T-helper 2 cell (primary cell): ENCODE measurements at regions not wholly inside any gene's neighbourhood (a gene's known extent, or its start where the extent isn't known, plus 50 kb on each side); places are given as distances from the start of the nearest gene placed in this dataset.
"Not testable (repeated sequence)": the region's sequence is repeated elsewhere in the genome, so short reads cannot be mapped to it uniquely, and the experiment has no call there.

Experiments used
- DNase-seq, 5 experiments: peaks; one replicate each; pipeline versions ENCODE4 v3.0.0 to v3.0.0-alpha.2; 2012 to 2022

- no peak for DNase-seq
Observed at GRCh38 chr7:113292105-113292504, 173.8 kb upstream of the SMIM30 start.

- no peak for DNase-seq
Observed at GRCh38 chr7:113291058-113291457, 172.7 kb upstream of the SMIM30 start.

GRCh38 chr7:113289140-113289740 is 170.9 kb upstream of the SMIM30 start:
- peak in 1 of 5 experiments; percentile 14 for DNase-seq

GRCh38 chr7:113285411-113285810 is 167.1 kb upstream of the SMIM30 start:
- DNase-seq: no peak

- DNase-seq: no peak
Observed at GRCh38 chr7:113283861-113284260, 165.5 kb upstream of the SMIM30 start.

DNA sequence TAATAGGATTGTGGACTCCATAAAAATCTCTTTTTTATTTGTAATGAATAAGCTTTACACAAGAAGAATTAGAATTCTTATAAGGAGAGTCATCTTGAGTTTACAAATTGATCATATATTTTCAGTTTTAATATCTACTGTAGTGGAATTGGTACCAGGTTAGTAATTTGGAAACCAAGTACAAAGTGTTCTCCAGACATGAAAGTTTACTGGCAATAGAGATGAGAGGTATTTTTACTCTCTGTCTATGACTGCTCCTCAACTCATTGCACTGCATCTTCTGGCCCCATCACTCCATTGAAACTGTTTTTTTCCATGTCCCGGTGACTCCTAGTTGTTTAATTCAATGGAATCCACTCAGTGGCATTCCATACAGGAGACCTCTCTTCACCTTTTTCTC is 164.5 kb upstream of the SMIM30 start:
- DNase-seq: peak in 1 of 5 experiments; percentile 6

DNA sequence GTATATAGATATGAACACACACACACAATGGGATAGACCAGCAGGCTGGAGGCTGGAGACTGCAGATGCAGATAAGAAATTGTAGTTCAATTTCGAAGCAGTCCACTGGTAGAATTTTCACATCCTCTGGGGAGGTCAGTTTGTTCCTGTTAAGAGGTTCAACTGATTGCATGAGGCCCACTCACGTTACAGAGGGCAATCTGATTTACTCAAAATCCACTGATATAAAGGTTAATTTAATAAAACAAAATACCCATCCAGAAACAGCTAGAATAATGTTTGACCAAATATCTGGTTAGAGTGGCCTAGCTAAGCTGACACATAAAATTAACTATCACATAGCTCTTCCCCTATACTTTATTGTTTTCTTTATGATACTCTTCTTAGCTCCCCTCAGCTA is 162.9 kb upstream of the SMIM30 start:
- no peak for DNase-seq

DNA sequence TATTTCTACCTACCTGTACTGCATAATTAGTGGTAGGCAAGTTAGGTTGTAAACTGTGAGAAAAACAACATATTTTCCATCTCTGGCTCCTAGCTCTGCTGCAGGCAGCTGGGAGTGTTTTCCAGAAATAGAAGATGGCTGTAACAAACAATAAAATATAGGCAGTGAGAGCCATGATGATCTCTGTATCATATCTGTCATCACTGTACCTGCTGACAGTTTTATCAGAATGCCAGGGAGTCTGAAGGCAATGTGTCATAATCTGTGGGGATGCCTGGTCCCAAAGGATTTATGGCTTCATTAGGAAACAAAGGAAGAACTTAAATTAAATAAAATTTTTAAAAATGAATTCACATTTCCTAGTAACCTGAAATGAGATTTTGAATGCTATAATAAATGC is 160.9 kb upstream of the SMIM30 start:
- no peak for DNase-seq

GRCh38 chr7:113270790-113271189 is 152.4 kb upstream of the SMIM30 start:
- no peak for DNase-seq

DNA sequence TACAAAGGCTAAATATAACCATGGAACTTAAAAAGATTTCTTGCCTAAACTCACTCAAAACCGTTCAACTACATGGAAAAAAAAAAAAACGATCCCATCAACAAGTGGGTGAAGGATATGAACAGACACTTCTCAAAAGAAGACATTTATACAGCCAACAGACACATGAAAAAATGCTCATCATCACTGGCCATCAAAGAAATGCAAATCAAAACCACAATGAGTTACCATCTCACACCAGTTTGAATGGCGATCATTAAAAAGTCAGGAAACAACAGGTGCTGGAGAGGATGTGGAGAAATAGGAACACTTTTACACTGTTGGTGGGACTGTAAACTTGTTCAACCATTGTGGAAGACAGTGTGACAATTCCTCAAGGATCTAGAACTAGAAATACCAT is 151.2 kb upstream of the SMIM30 start:
- not testable (repeated sequence) for DNase-seq

- DNase-seq: no peak
Observed at GRCh38 chr7:113268757-113269156, 150.4 kb upstream of the SMIM30 start.

- no peak for DNase-seq
Observed at GRCh38 chr7:113267885-113268284, 149.5 kb upstream of the SMIM30 start.

- DNase-seq: no peak
Observed at GRCh38 chr7:113267271-113267670, 148.9 kb upstream of the SMIM30 start.

GRCh38 chr7:113263749-113264148 is 145.4 kb upstream of the SMIM30 start:
- DNase-seq: no peak

- not testable (repeated sequence) for DNase-seq
Observed at GRCh38 chr7:113263215-113263742, 144.9 kb upstream of the SMIM30 start.

DNA sequence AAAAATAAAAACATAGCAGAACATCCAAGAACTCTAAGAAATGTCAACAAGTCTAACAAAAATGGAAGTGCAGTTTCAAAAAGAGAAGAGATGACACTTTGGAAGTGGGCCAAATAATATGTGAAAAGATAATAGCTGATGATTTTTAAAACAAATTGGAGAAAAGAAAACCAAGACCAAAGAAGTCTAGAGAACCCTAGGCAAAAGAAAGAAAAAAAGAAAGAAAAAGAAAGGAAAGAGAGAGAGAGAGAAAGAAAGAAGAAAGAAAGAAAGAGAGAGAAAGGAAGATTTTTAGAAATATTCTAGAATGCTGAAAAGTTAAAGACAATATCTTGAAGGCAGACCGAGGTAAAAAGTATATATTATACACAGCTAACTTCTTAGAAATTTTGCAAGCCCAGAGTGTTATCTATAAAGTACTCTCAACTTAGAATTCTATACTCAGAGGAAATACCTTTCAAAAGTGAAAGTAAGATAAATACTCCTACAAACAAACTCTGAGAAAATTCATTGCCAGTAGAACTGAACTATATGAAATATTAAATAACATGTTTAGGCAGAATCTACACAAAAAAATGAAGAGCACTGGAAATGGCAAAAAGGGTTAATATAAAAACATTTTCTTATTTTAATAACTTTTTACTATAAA is 138.7 kb upstream of the SMIM30 start:
- no peak for DNase-seq

DNA sequence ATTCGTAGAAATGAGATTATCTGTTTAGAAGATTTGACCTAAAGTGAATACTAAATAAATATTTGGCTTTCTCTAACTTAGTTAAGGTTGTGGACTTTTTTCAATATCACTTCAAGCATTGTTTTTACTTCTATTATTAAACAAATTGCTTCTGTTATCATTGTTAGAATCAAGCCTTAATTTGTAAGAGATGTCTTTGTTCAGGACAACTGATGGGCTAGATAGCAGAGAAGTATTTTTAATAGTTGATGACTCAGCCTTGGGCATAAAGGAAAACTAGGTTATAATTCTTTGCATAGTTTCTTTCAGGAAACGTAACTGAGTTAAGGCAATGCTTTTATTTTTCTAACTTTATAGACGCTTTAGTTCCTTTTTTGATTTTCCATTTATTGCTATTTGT is 128.8 kb upstream of the SMIM30 start:
- no peak for DNase-seq

- no peak for DNase-seq
Observed at GRCh38 chr7:113246738-113247137, 128.4 kb upstream of the SMIM30 start.

- no peak for DNase-seq
Observed at GRCh38 chr7:113232885-113233284, 114.5 kb upstream of the SMIM30 start.

DNA sequence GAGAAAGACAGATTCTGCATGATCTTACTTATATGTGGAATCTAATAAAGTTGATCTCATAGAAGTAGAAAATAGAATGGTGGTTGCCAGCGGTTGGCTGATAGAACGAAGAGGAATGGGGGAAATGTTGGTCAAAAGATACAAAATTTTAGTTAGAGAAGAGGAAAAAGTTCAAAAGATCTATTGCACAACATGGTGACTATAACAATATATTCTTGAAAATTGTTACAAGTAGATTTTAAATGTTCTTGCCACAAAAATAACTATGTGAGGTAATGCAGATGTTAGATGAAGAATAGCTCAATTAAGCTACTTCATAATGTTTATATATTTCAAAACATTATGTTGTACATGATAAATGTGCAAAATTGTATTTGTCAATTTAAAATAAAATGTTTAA is 112.3 kb upstream of the SMIM30 start:
- DNase-seq: no peak

GRCh38 chr7:113217314-113217713 is 99.0 kb upstream of the SMIM30 start:
- no peak for DNase-seq

- no peak for DNase-seq
Observed at GRCh38 chr7:113216038-113216437, 97.7 kb upstream of the SMIM30 start.

GRCh38 chr7:113209449-113210203 is 91.3 kb upstream of the SMIM30 start:
- no peak for DNase-seq

GRCh38 chr7:113207931-113208330 is 89.6 kb upstream of the SMIM30 start:
- DNase-seq: no peak
